Skeletal muscle tissue (tissue), 3 donors: ENCODE measurements at regions not wholly inside any gene's neighbourhood (a gene's known extent, or its start where the extent isn't known, plus 50 kb on each side); places are given as distances from the start of the nearest gene placed in this dataset.
"Not testable (repeated sequence)": the region's sequence is repeated elsewhere in the genome, so short reads cannot be mapped to it uniquely, and the experiment has no call there.

Source experiments
- H3K27ac ChIP-seq: one replicate; pipeline ENCODE4 v1.7.0; 2013; ENCODE audit warnings: mild to moderate bottlenecking, low read depth, low read length, inconsistent platforms
- H3K27me3 ChIP-seq, 3 donors: one replicate each; pipeline ENCODE4 v1.7.0; 2013; ENCODE audit warnings: low read length in 3 of 3; ENCODE audit not compliant: control insufficient read depth in 3 of 3, insufficient read depth in 3 of 3
- H3K36me3 ChIP-seq, 3 donors: one replicate each; pipeline ENCODE4 v1.7.0; 2013; ENCODE audit warnings: low read length in 3 of 3; ENCODE audit not compliant: control insufficient read depth in 3 of 3, insufficient read depth in 3 of 3
- H3K4me1 ChIP-seq, 3 donors: one replicate each; pipeline ENCODE4 v1.7.0; 2013; ENCODE audit warnings: low read length in 3 of 3, mild to moderate bottlenecking in 3 of 3; ENCODE audit not compliant: control insufficient read depth in 3 of 3, insufficient read depth in 3 of 3
- H3K4me3 ChIP-seq, 3 donors: one replicate each; pipeline ENCODE4 v1.7.0; 2013; ENCODE audit warnings: low read length in 3 of 3
- H3K9ac ChIP-seq, 3 donors: one replicate each; pipeline ENCODE4 v1.7.0; 2013; ENCODE audit warnings: low read length in 3 of 3, mild to moderate bottlenecking in 3 of 3, moderate library complexity in 2 of 3, low read depth in 1 of 3
- H3K9me3 ChIP-seq, 3 donors: one replicate each; pipeline ENCODE4 v1.7.0; 2013; ENCODE audit warnings: low read length in 3 of 3; ENCODE audit not compliant: control insufficient read depth in 3 of 3
- donor health status: Osteomylitis.

GRCh38 chr11:86171627-86172026 is 72.9 kb upstream of the EED start:
- Histone ChIP-seq H3K9ac (no peak overlapping the region), H3K36me3 (no peaks in the 10 kb centered on the region), H3K4me1 (peaks cover 26 to 33% (median 28%) of the 10 kb centered on the region in 3 donors), H3K9me3 (no peaks in the 10 kb centered on the region), H3K27me3 (no peaks in the 10 kb centered on the region), H3K4me3 (no peak overlapping the region), H3K27ac (no peak overlapping the region)

- Histone ChIP-seq H3K36me3 (no peaks in the 10 kb centered on the region), H3K27me3 (no peaks in the 10 kb centered on the region), H3K9me3 (no peaks in the 10 kb centered on the region), H3K9ac (no peak overlapping the region), H3K27ac (no peak overlapping the region), H3K4me3 (no peak overlapping the region), H3K4me1 (peaks cover 0 to under 1% (median 0%) of the 10 kb centered on the region in 3 donors)
Observed at GRCh38 chr11:86167499-86168164, 76.9 kb upstream of the EED start.

GRCh38 chr11:86166287-86166686 is 78.3 kb upstream of the EED start:
- not testable (repeated sequence) for H3K27ac ChIP-seq

GRCh38 chr11:86164106-86164505 is 80.4 kb upstream of the EED start:
- no peak overlapping the region for H3K4me3 ChIP-seq
- H3K36me3 ChIP-seq = no peaks in the 10 kb centered on the region
- H3K27me3 ChIP-seq = no peaks in the 10 kb centered on the region
- H3K9me3 ChIP-seq = no peaks in the 10 kb centered on the region
- H3K9ac ChIP-seq = no peak overlapping the region
- peaks cover 0 to 9% (median 4%) of the 10 kb centered on the region in 3 donors for H3K4me1 ChIP-seq
- H3K27ac ChIP-seq = no peak overlapping the region

More at GRCh38 chr11:86166287-86166686, 78.3 kb upstream of the EED start:
- not testable (repeated sequence) for H3K36me3 ChIP-seq, H3K4me1 ChIP-seq, H3K9ac ChIP-seq, H3K4me3 ChIP-seq, H3K9me3 ChIP-seq, H3K27me3 ChIP-seq

- H3K9me3 ChIP-seq, H3K4me1 ChIP-seq, H3K4me3 ChIP-seq, H3K36me3 ChIP-seq, H3K27me3 ChIP-seq, H3K9ac ChIP-seq: not testable (repeated sequence)
- peak overlapping the region; percentile 10 for H3K27ac ChIP-seq
Observed at GRCh38 chr11:86163221-86163876, 81.2 kb upstream of the EED start.

- Histone ChIP-seq H3K36me3 (no peaks in the 10 kb centered on the region), H3K4me3 (no peak overlapping the region), H3K9ac (no peak overlapping the region), H3K27ac (peak overlapping the region; percentile 67), H3K4me1 (peaks cover 0 to 9% (median 4%) of the 10 kb centered on the region in 3 donors), H3K27me3 (no peaks in the 10 kb centered on the region), H3K9me3 (no peaks in the 10 kb centered on the region)
Observed at GRCh38 chr11:86162239-86162638, 82.3 kb upstream of the EED start.

GRCh38 chr11:86161837-86162236 is 82.7 kb upstream of the EED start:
- H3K27ac ChIP-seq = peak overlapping the region; percentile 67
- no peak overlapping the region for H3K4me3 ChIP-seq
- no peaks in the 10 kb centered on the region for H3K9me3 ChIP-seq
- H3K9ac ChIP-seq = no peak overlapping the region
- peaks cover 0 to 9% (median 4%) of the 10 kb centered on the region in 3 donors for H3K4me1 ChIP-seq
- H3K27me3 ChIP-seq = no peaks in the 10 kb centered on the region
- H3K36me3 ChIP-seq = no peaks in the 10 kb centered on the region

GRCh38 chr11:86161336-86161735 is 83.2 kb upstream of the EED start:
- Histone ChIP-seq H3K9ac (no peak overlapping the region), H3K4me1 (peaks cover 0 to 9% (median 4%) of the 10 kb centered on the region in 3 donors), H3K36me3 (no peaks in the 10 kb centered on the region), H3K9me3 (no peaks in the 10 kb centered on the region), H3K4me3 (no peak overlapping the region), H3K27me3 (no peaks in the 10 kb centered on the region), H3K27ac (peak overlapping the region; percentile 67)

GRCh38 chr11:86160541-86161149 is 83.9 kb upstream of the EED start:
- no peaks in the 10 kb centered on the region for H3K27me3 ChIP-seq
- H3K4me3 ChIP-seq = no peak overlapping the region
- no peak overlapping the region for H3K27ac ChIP-seq
- H3K9me3 ChIP-seq = no peaks in the 10 kb centered on the region
- H3K4me1 ChIP-seq = peaks cover 0 to 9% (median 4%) of the 10 kb centered on the region in 3 donors
- H3K36me3 ChIP-seq = no peaks in the 10 kb centered on the region
- H3K9ac ChIP-seq = no peak overlapping the region

GRCh38 chr11:86159581-86159891 is 85.0 kb upstream of the EED start:
- Histone ChIP-seq H3K4me1 (peaks cover 0 to 9% (median 4%) of the 10 kb centered on the region in 3 donors), H3K9me3 (no peaks in the 10 kb centered on the region), H3K4me3 (no peak overlapping the region), H3K36me3 (no peaks in the 10 kb centered on the region), H3K9ac (no peak overlapping the region), H3K27me3 (no peaks in the 10 kb centered on the region), H3K27ac (no peak overlapping the region)
